ENCODE measurements at regions not wholly inside any gene's neighbourhood (a gene's known extent, or its start where the extent isn't known, plus 50 kb on each side); places are given as distances from the start of the nearest gene placed in this dataset.

- DNase-seq (ENCODE audit: low read depth in 4 of 6, low spot score in 6 of 6) = peak in 1 of 6 donors; percentile 34
- no peaks in the 10 kb centered on the region for H3K27me3 ChIP-seq (ENCODE audit: control insufficient read depth, insufficient read depth, low read length)
- 31% methylated on average over 2 of the region's 2 CpGs for WGBS (ENCODE audit: insufficient coverage)
These were observed 283.9 kb upstream of the ANKRD55 start for GRCh38 chr5:56517011-56517416.

DNA sequence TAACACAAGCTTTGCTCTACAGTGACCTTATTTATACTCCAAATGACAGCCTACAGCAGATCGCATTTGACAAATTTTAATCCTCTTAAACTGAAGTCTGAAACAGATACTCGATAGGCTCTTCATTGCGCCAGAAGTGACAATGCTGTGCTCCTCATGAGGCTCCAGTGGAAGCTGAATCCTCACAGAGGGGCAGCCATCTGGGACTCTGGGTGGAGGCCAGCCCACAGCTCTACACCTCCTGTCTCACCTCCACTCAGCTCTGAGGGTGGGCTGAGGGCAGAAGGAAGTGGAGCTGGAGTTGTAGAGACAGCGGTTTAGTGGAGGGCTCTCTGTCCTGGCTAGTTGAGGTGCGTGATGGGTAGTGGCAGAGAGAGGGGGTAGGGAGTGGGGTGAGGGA, 283.3 kb upstream of the ANKRD55 start:
- H3K36me3 ChIP-seq (ENCODE audit: control insufficient read depth, insufficient read depth, low read length) = no peaks in the 10 kb centered on the region
- DNase-seq (ENCODE audit: low read depth in 4 of 6, low spot score in 6 of 6) = no peak
- no peak overlapping the region for H3K4me3 ChIP-seq (ENCODE audit: low read depth, low read length)
- peaks cover 8% of the 10 kb centered on the region for H3K4me1 ChIP-seq (ENCODE audit: control insufficient read depth, insufficient read depth, low read length)
- H3K27ac ChIP-seq (ENCODE audit: low read depth, low read length) = no peak overlapping the region
- no peaks in the 10 kb centered on the region for H3K27me3 ChIP-seq (ENCODE audit: control insufficient read depth, insufficient read depth, low read length)
- 77% methylated on average over 5 of the region's 5 CpGs for WGBS (ENCODE audit: insufficient coverage)
- H3K9me3 ChIP-seq (ENCODE audit: control insufficient read depth, insufficient read depth, low read length) = no peaks in the 10 kb centered on the region

More at GRCh38 chr5:56517011-56517416, 283.9 kb upstream of the ANKRD55 start:
- H3K36me3 ChIP-seq (ENCODE audit: control insufficient read depth, insufficient read depth, low read length) = no peaks in the 10 kb centered on the region
- H3K9me3 ChIP-seq (ENCODE audit: control insufficient read depth, insufficient read depth, low read length) = no peaks in the 10 kb centered on the region
- H3K4me1 ChIP-seq (ENCODE audit: control insufficient read depth, insufficient read depth, low read length) = peaks cover 8% of the 10 kb centered on the region
- no peak overlapping the region for H3K4me3 ChIP-seq (ENCODE audit: low read depth, low read length)
- no peak overlapping the region for H3K27ac ChIP-seq (ENCODE audit: low read depth, low read length)

DNA sequence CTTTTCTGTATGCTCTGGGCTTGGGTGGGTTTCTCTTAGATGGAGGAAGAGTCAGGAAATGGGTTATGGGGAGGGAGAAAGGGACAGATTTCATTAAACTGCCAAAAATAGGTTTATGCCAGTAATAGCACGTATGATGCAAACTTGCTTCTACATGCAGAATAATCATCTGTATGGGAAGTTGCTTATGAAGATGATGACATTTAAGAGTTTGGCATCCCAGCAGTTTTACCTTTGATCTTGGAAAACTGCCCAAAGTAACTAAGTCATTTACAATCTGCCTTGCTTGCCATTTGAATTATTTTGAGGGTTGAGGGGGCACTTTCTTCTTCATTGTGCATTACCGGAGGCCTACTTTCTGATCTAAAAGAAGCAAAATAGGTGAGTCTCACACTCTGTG, 282.9 kb upstream of the ANKRD55 start:
- Histone ChIP-seq H3K27me3 (ENCODE audit: control insufficient read depth, insufficient read depth, low read length) (no peaks in the 10 kb centered on the region), H3K4me1 (ENCODE audit: control insufficient read depth, insufficient read depth, low read length) (peaks cover 8% of the 10 kb centered on the region), H3K36me3 (ENCODE audit: control insufficient read depth, insufficient read depth, low read length) (no peaks in the 10 kb centered on the region), H3K9me3 (ENCODE audit: control insufficient read depth, insufficient read depth, low read length) (no peaks in the 10 kb centered on the region), H3K27ac (ENCODE audit: low read depth, low read length) (no peak overlapping the region), H3K4me3 (ENCODE audit: low read depth, low read length) (no peak overlapping the region)
- DNase-seq (ENCODE audit: low read depth in 4 of 6, low spot score in 6 of 6) = peak in 1 of 6 donors; percentile 48
- no CpG with 5 or more reads among the region's 2 CpGs for WGBS (ENCODE audit: insufficient coverage)

DNA sequence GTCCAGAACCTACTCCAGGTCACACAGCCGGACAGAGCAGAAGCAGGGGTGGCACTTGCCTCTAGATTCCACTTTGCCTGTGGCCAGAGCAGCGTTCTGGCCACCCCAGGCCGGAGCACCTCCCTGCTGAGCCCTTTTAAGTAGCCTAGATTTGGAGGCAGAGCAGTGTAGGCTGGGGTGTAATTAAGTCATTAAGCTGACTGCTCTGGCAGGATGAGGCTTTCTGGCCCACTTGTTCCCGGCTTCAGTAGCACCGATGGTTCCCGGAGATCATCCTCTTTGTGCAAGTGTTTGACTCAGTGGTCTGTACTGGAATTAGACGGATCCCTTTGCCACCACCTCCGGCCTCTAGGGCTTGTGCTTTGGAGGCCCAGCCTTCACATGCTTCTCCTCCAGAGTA, 281.9 kb upstream of the ANKRD55 start:
- no peaks in the 10 kb centered on the region for H3K36me3 ChIP-seq (ENCODE audit: control insufficient read depth, insufficient read depth, low read length)
- no peaks in the 10 kb centered on the region for H3K9me3 ChIP-seq (ENCODE audit: control insufficient read depth, insufficient read depth, low read length)
- DNase-seq (ENCODE audit: low read depth in 4 of 6, low spot score in 6 of 6) = no peak
- no peak overlapping the region for H3K27ac ChIP-seq (ENCODE audit: low read depth, low read length)
- WGBS (ENCODE audit: insufficient coverage) = 58% methylated on average over 8 of the region's 8 CpGs
- H3K4me1 ChIP-seq (ENCODE audit: control insufficient read depth, insufficient read depth, low read length) = peaks cover 8% of the 10 kb centered on the region
- H3K4me3 ChIP-seq (ENCODE audit: low read depth, low read length) = no peak overlapping the region
- H3K27me3 ChIP-seq (ENCODE audit: control insufficient read depth, insufficient read depth, low read length) = no peaks in the 10 kb centered on the region

DNA sequence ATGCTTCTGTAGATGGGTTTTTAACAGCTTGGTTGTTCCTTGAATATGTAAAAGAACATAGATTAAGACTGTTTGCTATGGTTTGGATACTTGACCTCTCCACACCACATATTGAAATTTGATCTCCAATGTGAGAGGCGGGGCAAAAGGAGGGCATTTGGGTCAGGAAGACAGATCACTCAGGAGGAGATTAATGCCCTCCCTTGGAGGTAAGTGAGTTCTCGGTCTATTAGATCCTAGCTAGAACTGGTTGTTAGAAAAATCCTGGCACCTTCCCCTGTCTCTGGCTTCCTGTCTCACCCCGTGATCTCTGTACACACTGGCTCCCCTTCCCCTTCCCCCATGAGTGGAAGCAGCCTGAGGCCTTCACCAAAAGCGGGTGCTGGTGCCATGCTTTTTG, 281.1 kb upstream of the ANKRD55 start:
- no peak overlapping the region for H3K4me3 ChIP-seq (ENCODE audit: low read depth, low read length)

GRCh38 chr5:56513141-56513540, 280.0 kb upstream of the ANKRD55 start:
- Histone ChIP-seq H3K36me3 (ENCODE audit: control insufficient read depth, insufficient read depth, low read length) (no peaks in the 10 kb centered on the region), H3K27ac (ENCODE audit: low read depth, low read length) (no peak overlapping the region), H3K9me3 (ENCODE audit: control insufficient read depth, insufficient read depth, low read length) (no peaks in the 10 kb centered on the region), H3K27me3 (ENCODE audit: control insufficient read depth, insufficient read depth, low read length) (no peaks in the 10 kb centered on the region), H3K4me3 (ENCODE audit: low read depth, low read length) (no peak overlapping the region), H3K4me1 (ENCODE audit: control insufficient read depth, insufficient read depth, low read length) (peaks cover 8% of the 10 kb centered on the region)
- no CpG with 5 or more reads among the region's 1 CpG for WGBS (ENCODE audit: insufficient coverage)
- no peak for DNase-seq (ENCODE audit: low read depth in 4 of 6, low spot score in 6 of 6)

More for the DNA sequence above, 281.1 kb upstream of the ANKRD55 start:
- no peaks in the 10 kb centered on the region for H3K27me3 ChIP-seq (ENCODE audit: control insufficient read depth, insufficient read depth, low read length)
- peaks cover 8% of the 10 kb centered on the region for H3K4me1 ChIP-seq (ENCODE audit: control insufficient read depth, insufficient read depth, low read length)
- no peak for DNase-seq (ENCODE audit: low read depth in 4 of 6, low spot score in 6 of 6)
- no peaks in the 10 kb centered on the region for H3K9me3 ChIP-seq (ENCODE audit: control insufficient read depth, insufficient read depth, low read length)
- no peaks in the 10 kb centered on the region for H3K36me3 ChIP-seq (ENCODE audit: control insufficient read depth, insufficient read depth, low read length)
- H3K27ac ChIP-seq (ENCODE audit: low read depth, low read length) = no peak overlapping the region
- 100% methylated on average over 1 of the region's 4 CpGs for WGBS (ENCODE audit: insufficient coverage)

GRCh38 chr5:56512313-56512996, 279.3 kb upstream of the ANKRD55 start:
- Histone ChIP-seq H3K27ac (ENCODE audit: low read depth, low read length) (no peak overlapping the region), H3K4me1 (ENCODE audit: control insufficient read depth, insufficient read depth, low read length) (peaks cover 8% of the 10 kb centered on the region), H3K36me3 (ENCODE audit: control insufficient read depth, insufficient read depth, low read length) (no peaks in the 10 kb centered on the region), H3K4me3 (ENCODE audit: low read depth, low read length) (no peak overlapping the region), H3K9me3 (ENCODE audit: control insufficient read depth, insufficient read depth, low read length) (no peaks in the 10 kb centered on the region), H3K27me3 (ENCODE audit: control insufficient read depth, insufficient read depth, low read length) (no peaks in the 10 kb centered on the region)
- DNase-seq (ENCODE audit: low read depth in 4 of 6, low spot score in 6 of 6) = no peak
- 80% methylated on average over 3 of the region's 6 CpGs for WGBS (ENCODE audit: insufficient coverage)

GRCh38 chr5:56511326-56511841, 278.3 kb upstream of the ANKRD55 start:
- Histone ChIP-seq H3K9me3 (ENCODE audit: control insufficient read depth, insufficient read depth, low read length) (no peaks in the 10 kb centered on the region), H3K4me1 (ENCODE audit: control insufficient read depth, insufficient read depth, low read length) (peaks cover under 1% of the 10 kb centered on the region), H3K27me3 (ENCODE audit: control insufficient read depth, insufficient read depth, low read length) (no peaks in the 10 kb centered on the region), H3K27ac (ENCODE audit: low read depth, low read length) (no peak overlapping the region), H3K36me3 (ENCODE audit: control insufficient read depth, insufficient read depth, low read length) (no peaks in the 10 kb centered on the region), H3K4me3 (ENCODE audit: low read depth, low read length) (no peak overlapping the region)
- WGBS (ENCODE audit: insufficient coverage) = no CpG with 5 or more reads among the region's 2 CpGs
- DNase-seq (ENCODE audit: low read depth in 4 of 6, low spot score in 6 of 6) = peak in 1 of 6 donors; percentile 19

- DNase-seq (ENCODE audit: low read depth in 4 of 6, low spot score in 6 of 6) = no peak
- Histone ChIP-seq H3K4me1 (ENCODE audit: control insufficient read depth, insufficient read depth, low read length) (no peaks in the 10 kb centered on the region), H3K27ac (ENCODE audit: low read depth, low read length) (no peak overlapping the region), H3K4me3 (ENCODE audit: low read depth, low read length) (no peak overlapping the region), H3K27me3 (ENCODE audit: control insufficient read depth, insufficient read depth, low read length) (no peaks in the 10 kb centered on the region), H3K9me3 (ENCODE audit: control insufficient read depth, insufficient read depth, low read length) (no peaks in the 10 kb centered on the region), H3K36me3 (ENCODE audit: control insufficient read depth, insufficient read depth, low read length) (no peaks in the 10 kb centered on the region)
- WGBS (ENCODE audit: insufficient coverage) = 95% methylated on average over 1 of the region's 2 CpGs
These were observed 275.1 kb upstream of the ANKRD55 start for GRCh38 chr5:56508249-56508648.

DNA sequence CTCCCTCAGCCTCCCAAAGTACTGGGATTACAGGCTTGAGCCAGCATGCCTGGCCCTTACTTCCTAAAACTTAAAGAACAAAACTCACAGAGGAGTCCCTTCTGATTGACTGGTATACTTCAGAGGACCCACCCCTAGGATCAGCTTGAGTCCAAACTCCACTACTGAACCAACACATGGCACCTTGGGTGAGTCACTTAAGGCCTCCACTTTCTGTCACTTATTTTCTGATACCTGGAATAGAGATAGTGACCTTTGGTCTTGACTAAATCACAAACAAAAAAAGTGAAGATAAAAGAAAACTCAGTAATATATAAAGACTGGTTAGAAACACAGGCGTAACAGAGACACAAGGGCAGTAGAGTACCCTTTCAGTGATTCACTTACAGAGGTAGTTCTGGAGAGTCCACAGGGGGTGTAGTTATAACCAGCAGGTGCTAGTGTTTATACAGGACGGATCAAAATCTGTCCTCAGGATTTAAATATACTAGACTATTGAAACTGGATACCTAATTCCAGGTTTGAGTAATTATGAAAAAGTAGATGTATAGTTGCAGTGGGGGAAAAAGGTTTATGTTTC, 274.3 kb upstream of the ANKRD55 start:
- Histone ChIP-seq H3K36me3 (ENCODE audit: control insufficient read depth, insufficient read depth, low read length) (no peaks in the 10 kb centered on the region), H3K27ac (ENCODE audit: low read depth, low read length) (no peak overlapping the region)
- 83% methylated on average over 1 of the region's 2 CpGs for WGBS (ENCODE audit: insufficient coverage)

More for the DNA sequence above, 274.3 kb upstream of the ANKRD55 start:
- Histone ChIP-seq H3K4me3 (ENCODE audit: low read depth, low read length) (no peak overlapping the region), H3K4me1 (ENCODE audit: control insufficient read depth, insufficient read depth, low read length) (no peaks in the 10 kb centered on the region), H3K27me3 (ENCODE audit: control insufficient read depth, insufficient read depth, low read length) (no peaks in the 10 kb centered on the region), H3K9me3 (ENCODE audit: control insufficient read depth, insufficient read depth, low read length) (no peaks in the 10 kb centered on the region)
- no peak for DNase-seq (ENCODE audit: low read depth in 4 of 6, low spot score in 6 of 6)

Data from spinal cord (tissue), 9 donors.